MM.1S (cell line): ENCODE measurements at regions not wholly inside any gene's neighbourhood (a gene's known extent, or its start where the extent isn't known, plus 50 kb on each side); places are given as distances from the start of the nearest gene placed in this dataset.
A peak's percentile ranks its signal among the peaks of the same experiment; 100 is the strongest.

Experiments used
- CTCF ChIP-seq: fragments of 300-600 bp; sonication (generic); IDR thresholded peaks from 2 replicates; pipeline ENCODE4 v1.5.1; 2016; ENCODE audit warnings: antibody characterized with exemption, low read length, mixed read lengths
- EZH2 ChIP-seq: fragments of 300-600 bp; sonication (generic); optimal IDR thresholded peaks from 2 replicates; pipeline ENCODE3; 2017; ENCODE audit warnings: low read depth, mild to moderate bottlenecking, antibody characterized with exemption, low read length, mixed read lengths

GRCh38 chr3:18559331-18559842 is 134.2 kb upstream of the SATB1 start:
- TF ChIP-seq EZH2 (no peak), CTCF (peak; percentile 82)
